ENCODE measurements at regions not wholly inside any gene's neighbourhood (a gene's known extent, or its start where the extent isn't known, plus 50 kb on each side); places are given as distances from the start of the nearest gene placed in this dataset.

- no peak overlapping the region for H3K27ac ChIP-seq (ENCODE audit: low read length)
- H4K20me1 ChIP-seq (ENCODE audit: low read length), result no peaks in the 10 kb centered on the region
- H2AFZ ChIP-seq (ENCODE audit: low read length), result no peak overlapping the region
- ChIA-PET CTCF (no interaction called here), POLR2A (ENCODE audit: unreplicated experiment) (no interaction called here)
- no peaks in the 10 kb centered on the region for H3K4me1 ChIP-seq (ENCODE audit: insufficient read depth, low read length)
- no peaks in the 10 kb centered on the region for H3F3A ChIP-seq (ENCODE audit: low read length, unreplicated experiment)
- no peak overlapping the region for H3K9ac ChIP-seq (ENCODE audit: low read length)
- H3K4me2 ChIP-seq (ENCODE audit: low read length), result no peak overlapping the region
- peaks cover 25% of the 10 kb centered on the region for H3K27me3 ChIP-seq (ENCODE audit: low read length)
- H3K79me2 ChIP-seq (ENCODE audit: low read length), result no peaks in the 10 kb centered on the region
- no peak for TF ChIP-seq EZH2 (IDR thresholded peaks at IDR 0.05; ENCODE audit: low read length, unreplicated experiment)
- peak; percentile 39; the same call in 1 of the 2 replicates for TF ChIP-seq CTCF (conservative IDR thresholded peaks at IDR 0.05; ENCODE audit: low read depth, low read length)
- no peak for TF ChIP-seq EZH2phosphoT487 (IDR thresholded peaks at IDR 0.05; ENCODE audit: borderline replicate concordance, low read length)
- H3K9me3 ChIP-seq (ENCODE audit: low read length), result no peaks in the 10 kb centered on the region
- intact Hi-C loops (cut with micrococcal nuclease), result no loop called here
- no peak for ATAC-seq
- H3K4me3 ChIP-seq (ENCODE audit: low read length), result no peak overlapping the region
- no peaks in the 10 kb centered on the region for H3K36me3 ChIP-seq (ENCODE audit: low read depth, low read length)
- BruUV-seq (replicated peaks), result no TSS peak
- no peaks in the 10 kb centered on the region for H3K9me2 ChIP-seq (replicated peaks; ENCODE audit: low read length)
- no peak for DNase-seq
Measured at GRCh38 chr1:166017395-166017794, 149.4 kb downstream of the FAM78B start.

All from PC-3 (cell line).